HUES64 (cell line): ENCODE measurements at regions not wholly inside any gene's neighbourhood (a gene's known extent, or its start where the extent isn't known, plus 50 kb on each side); places are given as distances from the start of the nearest gene placed in this dataset.

Experiments used
- H3K27ac ChIP-seq: 2 replicates; pipeline ENCODE4 v1.7.0; 2013; ENCODE audit warnings: low read depth, low read length, inconsistent platforms
- H3K27me3 ChIP-seq: 2 replicates; pipeline ENCODE4 v1.6.1; 2013; ENCODE audit warnings: mild to moderate bottlenecking, low read length; ENCODE audit not compliant: insufficient read depth
- H3K36me3 ChIP-seq: 2 replicates; pipeline ENCODE4 v1.6.1; 2013; ENCODE audit warnings: mild to moderate bottlenecking, low read length; ENCODE audit not compliant: insufficient read depth
- H3K4me1 ChIP-seq: 2 replicates; pipeline ENCODE4 v1.6.1; 2013; ENCODE audit warnings: mild to moderate bottlenecking, low read length, moderate library complexity; ENCODE audit not compliant: insufficient read depth
- H3K4me3 ChIP-seq: 2 replicates; pipeline ENCODE4 v1.5.1; 2013; ENCODE audit warnings: mild to moderate bottlenecking, low read length, moderate library complexity
- H3K9ac ChIP-seq: 2 replicates; pipeline ENCODE4 v1.6.1; 2013; ENCODE audit warnings: mild to moderate bottlenecking, low read depth, low read length
- H3K9me3 ChIP-seq: 2 replicates; pipeline ENCODE4 v1.6.1; 2013; ENCODE audit warnings: low read depth, low read length; ENCODE audit not compliant: insufficient read depth
- WGBS: fragments of 150-250, 120-280 bp; methylation state at CpG from one replicate; pipeline ENCODE4 v1.1.7; 2013; ENCODE audit warnings: missing lambda C conversion rate; 5-methylcytosine and 5-hydroxymethylcytosine counted together

DNA sequence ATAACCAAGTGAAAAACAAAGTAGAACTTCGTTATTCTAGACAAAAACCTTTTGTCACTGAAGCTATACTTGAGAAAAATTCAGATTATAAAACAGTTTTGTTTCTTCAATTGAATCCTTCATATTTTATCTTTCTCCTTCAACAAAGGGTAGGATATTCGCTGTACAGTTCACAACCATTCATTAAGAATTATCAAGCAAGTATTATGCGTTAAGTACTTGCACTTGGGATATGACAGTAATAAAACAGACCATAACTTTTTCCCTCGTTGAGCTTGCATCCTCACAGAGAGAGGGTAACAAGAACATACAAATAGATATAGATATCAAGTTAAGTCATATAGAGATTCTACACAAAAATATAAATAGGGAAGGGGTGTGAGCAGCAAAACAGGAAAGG lies 61.2 kb upstream of the MEOX2 start:
- no peaks in the 10 kb centered on the region for H3K27me3 ChIP-seq
- H3K4me1 ChIP-seq: no peaks in the 10 kb centered on the region
- no peak overlapping the region for H3K27ac ChIP-seq
- H3K9me3 ChIP-seq: no peaks in the 10 kb centered on the region
- no peaks in the 10 kb centered on the region for H3K36me3 ChIP-seq
- H3K9ac ChIP-seq: no peak overlapping the region
- no peak overlapping the region for H3K4me3 ChIP-seq
- 91% methylated on average over 3 of the region's 4 CpGs for WGBS

- WGBS: 87% methylated on average over 2 of the region's 2 CpGs
- Histone ChIP-seq H3K4me1 (no peaks in the 10 kb centered on the region), H3K27ac (no peak overlapping the region), H3K9ac (no peak overlapping the region), H3K4me3 (no peak overlapping the region), H3K27me3 (no peaks in the 10 kb centered on the region), H3K36me3 (no peaks in the 10 kb centered on the region), H3K9me3 (no peaks in the 10 kb centered on the region)
These were observed 60.8 kb upstream of the MEOX2 start for GRCh38 chr7:15747301-15747700.

DNA sequence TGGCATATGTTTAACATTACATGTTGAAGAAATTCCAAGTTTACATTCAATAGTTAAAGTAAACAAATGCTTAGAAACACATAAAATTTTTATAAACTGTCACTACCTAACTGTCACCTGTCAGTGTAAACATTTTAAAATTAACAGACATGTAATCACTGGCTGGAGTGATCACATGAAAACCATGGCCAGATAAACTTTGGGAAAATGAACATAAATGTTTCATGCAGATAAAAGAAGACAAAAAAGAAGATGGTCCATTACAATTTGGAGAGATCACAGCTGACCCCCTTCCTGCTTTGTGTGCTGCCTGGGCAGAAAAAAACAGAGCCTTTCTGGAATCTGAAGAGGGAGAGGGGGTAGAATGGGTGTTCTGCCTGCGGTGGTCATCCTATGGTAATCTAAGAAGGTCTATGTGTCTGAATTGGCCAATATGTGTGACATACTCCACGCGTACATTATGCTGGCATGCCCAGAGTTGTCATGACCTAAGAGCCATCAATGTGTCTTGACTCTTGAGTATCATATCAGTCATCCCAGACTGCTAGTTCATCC lies 57.5 kb upstream of the MEOX2 start:
- Histone ChIP-seq H3K27me3 (no peaks in the 10 kb centered on the region), H3K27ac (no peak overlapping the region), H3K9ac (no peak overlapping the region), H3K4me1 (no peaks in the 10 kb centered on the region), H3K36me3 (no peaks in the 10 kb centered on the region), H3K4me3 (no peak overlapping the region), H3K9me3 (no peaks in the 10 kb centered on the region)
- 95% methylated on average over 3 of the region's 3 CpGs for WGBS

- no peak overlapping the region for H3K4me3 ChIP-seq
- no peak overlapping the region for H3K27ac ChIP-seq
- WGBS: 76% methylated on average over 2 of the region's 2 CpGs
- H3K9ac ChIP-seq: no peak overlapping the region
- H3K36me3 ChIP-seq: no peaks in the 10 kb centered on the region
- H3K9me3 ChIP-seq: no peaks in the 10 kb centered on the region
- no peaks in the 10 kb centered on the region for H3K27me3 ChIP-seq
- H3K4me1 ChIP-seq: 0 out of 2 replicates have a peak, but pooled peaks cover 4% of the 10 kb centered on the region
These were observed 51.1 kb upstream of the MEOX2 start for GRCh38 chr7:15737601-15738000.
